Body of pancreas (tissue), 4 donors: ENCODE measurements at regions not wholly inside any gene's neighbourhood (a gene's known extent, or its start where the extent isn't known, plus 50 kb on each side); places are given as distances from the start of the nearest gene placed in this dataset.
"Not testable (repeated sequence)": the region's sequence is repeated elsewhere in the genome, so short reads cannot be mapped to it uniquely, and the experiment has no call there.

Source experiments
- ATAC-seq: fragments of 150-250 bp; one replicate; pipeline ENCODE4 v1.9.1; 2016
- DNase-seq, 4 donors: peaks; one replicate each; pipeline ENCODE4 v3.0.0-alpha.2; 2019
- H3K27ac ChIP-seq, 4 donors: fragments of 200-600 bp; sonication (generic); 1 replicate in 3 of 4; 2 replicates in 1 of 4; pipeline versions ENCODE4 v1.5.1 to v1.6.1; 2016 to 2019; ENCODE audit warnings: mild to moderate bottlenecking in 1 of 4, mixed read lengths in 1 of 4, moderate library complexity in 1 of 4
- H3K27me3 ChIP-seq, 2 donors: fragments of 200-600 bp; sonication (generic); one replicate each; pipeline ENCODE4 v1.6.0; 2016; ENCODE audit warnings: mild to moderate bottlenecking in 1 of 2
- H3K36me3 ChIP-seq, 2 donors: fragments of 200-600 bp; sonication (generic); replicated peaks in 1 of 2; 2 replicates each; pipeline ENCODE4 v1.5.1; 2016; ENCODE audit warnings: low read depth in 2 of 2; ENCODE audit not compliant: insufficient read depth in 1 of 2
- H3K4me1 ChIP-seq: fragments of 200-600 bp; sonication (generic); one replicate; pipeline ENCODE4 v1.6.0; 2016
- H3K4me3 ChIP-seq, 2 donors: fragments of 200-600 bp; sonication (generic); 1 replicate in 1 of 2; 2 replicates in 1 of 2; pipeline ENCODE4 v1.5.1; 2016 to 2019
- H3K9me3 ChIP-seq, 3 donors: fragments of 200-600 bp; sonication (generic); 1 replicate in 2 of 3; 2 replicates in 1 of 3; pipeline ENCODE4 v1.5.1; 2016
- WGBS, 2 donors: methylation state at CpG; one replicate each; pipeline ENCODE4 v1.1.5; 2017; 5-methylcytosine and 5-hydroxymethylcytosine counted together
- intact Hi-C: fragments of 100-400 bp; cut with DNase I; formaldehyde crosslinking; loops from one replicate; pipeline ENCODE4 v1.15.1; 2023

DNA sequence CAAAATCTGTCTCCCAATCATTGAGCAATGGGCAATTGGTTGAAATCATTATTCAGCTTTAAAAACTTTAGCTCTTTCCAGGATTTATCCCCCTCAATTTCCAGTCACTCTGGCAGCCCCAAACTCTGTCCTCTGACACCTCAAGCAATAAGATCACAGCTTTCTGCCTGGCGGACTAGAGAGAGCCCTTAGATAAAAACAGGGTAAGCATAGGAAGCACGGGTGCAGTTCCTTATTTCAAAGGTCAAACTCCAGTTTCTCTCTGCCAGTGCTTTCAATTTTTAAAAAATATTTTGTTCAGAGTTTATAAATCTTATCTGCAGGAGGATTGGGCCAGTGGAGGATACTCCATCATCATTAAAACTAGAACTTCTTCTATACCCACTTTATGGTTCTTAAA lies 200.8 kb upstream of the PLGLB2 start:
- intact Hi-C loops, ATAC-seq, H3K4me1 ChIP-seq, H3K9me3 ChIP-seq, DNase-seq, H3K27me3 ChIP-seq, H3K4me3 ChIP-seq, H3K27ac ChIP-seq, H3K36me3 ChIP-seq: not testable (repeated sequence)
- 59 to 69% methylated on average over 2 of the region's 2 CpGs for WGBS, 2 donors

DNA sequence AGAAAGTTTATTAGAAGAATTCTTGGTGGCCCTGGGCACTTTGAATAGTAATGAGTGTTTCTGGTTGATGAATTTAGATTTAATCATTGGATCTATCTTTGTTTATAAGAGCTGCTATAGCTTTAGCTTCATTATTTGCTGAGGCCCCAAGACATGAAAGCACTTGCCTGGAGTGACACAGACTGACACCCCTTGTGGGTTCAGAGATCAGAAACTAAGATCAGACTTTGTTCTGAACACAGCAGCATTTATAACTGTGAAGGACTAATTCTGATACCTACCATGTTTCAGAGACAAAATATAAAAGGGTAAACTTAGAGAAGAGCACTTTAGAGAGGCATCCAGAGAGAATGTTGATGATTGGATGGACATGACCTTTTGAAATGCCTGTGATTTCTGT lies 199.9 kb upstream of the PLGLB2 start:
- H3K9me3 ChIP-seq, H3K4me1 ChIP-seq, H3K27ac ChIP-seq, DNase-seq, H3K27me3 ChIP-seq, intact Hi-C loops, H3K36me3 ChIP-seq, ATAC-seq, H3K4me3 ChIP-seq: not testable (repeated sequence)

DNA sequence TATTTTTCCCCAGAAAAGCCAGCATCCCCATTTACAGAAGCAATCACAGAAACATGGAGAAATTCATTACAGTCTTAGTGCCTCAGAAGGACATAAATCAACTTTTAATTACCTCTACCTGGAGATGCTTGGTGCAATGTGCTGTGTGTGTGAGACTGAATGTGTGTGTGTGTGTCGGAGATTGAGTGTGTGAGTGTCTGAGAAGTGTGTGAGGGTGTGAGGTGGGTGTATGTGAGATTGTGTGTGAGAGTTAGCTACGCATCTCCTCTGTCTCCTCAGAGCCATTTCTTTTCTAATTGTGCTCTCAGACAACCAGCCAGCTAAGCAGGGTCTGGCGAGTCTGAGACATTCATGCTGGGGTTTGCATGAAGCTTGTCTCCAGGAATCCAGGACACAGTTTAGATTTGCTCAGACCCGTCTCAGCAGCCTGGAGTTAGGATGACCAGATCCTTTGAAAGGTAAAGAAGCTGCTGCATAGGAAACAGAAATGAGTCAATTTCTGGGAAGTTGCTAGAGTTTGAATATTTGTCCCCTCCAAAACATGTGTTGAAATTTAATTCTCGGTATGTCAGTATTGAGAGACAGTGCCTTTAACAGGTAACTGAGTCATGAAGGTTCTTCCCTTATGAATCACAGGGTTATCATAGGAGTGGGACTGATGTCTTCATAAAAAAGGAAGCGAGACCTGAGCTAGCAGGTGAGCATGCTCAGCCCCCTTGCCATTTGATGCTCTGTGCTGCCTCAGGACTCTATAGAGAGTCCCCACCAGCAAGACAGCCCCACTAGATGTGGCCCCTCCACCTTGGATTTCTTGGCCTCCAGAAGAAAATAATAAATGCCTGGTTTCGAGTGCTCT lies 199.0 kb upstream of the PLGLB2 start:
- intact Hi-C loops, H3K4me1 ChIP-seq, ATAC-seq, DNase-seq, H3K36me3 ChIP-seq, H3K9me3 ChIP-seq, H3K4me3 ChIP-seq, H3K27me3 ChIP-seq, H3K27ac ChIP-seq: not testable (repeated sequence)
- WGBS, 2 donors, result 89% methylated on average over 2 to 3 of the region's 7 CpGs

DNA sequence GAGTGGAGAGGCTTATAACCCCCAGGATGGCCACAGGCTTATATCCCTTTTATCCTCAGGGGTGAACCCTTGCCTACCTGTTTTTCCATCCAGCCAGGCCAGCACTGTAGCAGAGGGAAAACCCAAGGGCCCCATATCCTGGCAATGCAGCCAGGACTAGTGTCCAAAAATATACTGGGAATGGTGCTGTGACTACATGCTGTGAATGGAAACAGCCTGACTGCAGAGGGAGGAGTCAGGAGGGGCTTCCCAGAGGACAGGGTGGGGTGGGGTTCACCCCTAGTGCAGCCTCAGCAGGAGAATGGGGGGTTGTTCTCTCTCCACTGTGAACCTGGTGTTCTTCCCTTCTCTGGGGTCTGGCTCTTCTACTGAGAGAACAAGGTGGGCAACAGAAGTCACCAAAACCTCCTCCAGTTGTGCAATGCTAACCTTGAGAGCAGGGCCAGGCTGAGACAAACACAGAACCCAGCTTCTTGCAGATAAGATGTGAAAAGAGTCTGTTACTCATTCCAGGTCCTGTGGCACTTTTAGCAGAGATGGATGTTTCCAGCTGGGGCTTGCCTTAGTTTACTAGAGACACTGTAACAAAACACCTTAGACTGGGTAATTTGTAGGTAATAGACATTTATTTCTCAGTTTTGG lies 198.2 kb upstream of the PLGLB2 start:
- H3K27me3 ChIP-seq, H3K36me3 ChIP-seq, H3K27ac ChIP-seq, ATAC-seq, H3K4me3 ChIP-seq, H3K4me1 ChIP-seq, DNase-seq, intact Hi-C loops, H3K9me3 ChIP-seq: not testable (repeated sequence)

DNA sequence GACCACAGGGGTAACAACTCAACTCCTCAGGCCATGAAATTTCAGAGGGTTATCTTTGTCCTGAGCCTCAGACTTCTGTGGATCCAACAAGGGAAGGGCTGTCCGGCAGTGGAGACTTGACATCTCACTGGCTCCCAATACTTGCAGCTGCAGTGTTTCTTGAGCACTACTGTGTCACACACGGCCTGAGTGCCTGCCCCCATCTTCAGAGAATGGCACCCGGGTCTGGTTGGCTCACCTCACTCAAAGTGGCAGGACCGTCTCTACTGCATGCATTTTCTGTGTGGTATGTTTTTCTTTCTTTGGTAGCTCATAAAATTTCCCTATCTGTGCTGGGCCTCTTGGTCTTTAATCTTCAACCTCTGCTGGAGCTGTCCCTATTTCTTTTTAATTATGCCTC lies 193.2 kb upstream of the PLGLB2 start:
- intact Hi-C loops, DNase-seq, H3K36me3 ChIP-seq, H3K27me3 ChIP-seq, H3K4me3 ChIP-seq, H3K4me1 ChIP-seq, H3K27ac ChIP-seq, H3K9me3 ChIP-seq, ATAC-seq: not testable (repeated sequence)
- WGBS, 2 donors, result no CpG with 5 or more reads among the region's 4 CpGs

GRCh38 chr2:87555082-87555481 lies 192.8 kb upstream of the PLGLB2 start:
- ATAC-seq, H3K4me3 ChIP-seq, H3K36me3 ChIP-seq, H3K27me3 ChIP-seq, H3K4me1 ChIP-seq, DNase-seq, intact Hi-C loops, H3K27ac ChIP-seq, H3K9me3 ChIP-seq: not testable (repeated sequence)
- no CpG with 5 or more reads among the region's 4 CpGs for WGBS, 2 donors

DNA sequence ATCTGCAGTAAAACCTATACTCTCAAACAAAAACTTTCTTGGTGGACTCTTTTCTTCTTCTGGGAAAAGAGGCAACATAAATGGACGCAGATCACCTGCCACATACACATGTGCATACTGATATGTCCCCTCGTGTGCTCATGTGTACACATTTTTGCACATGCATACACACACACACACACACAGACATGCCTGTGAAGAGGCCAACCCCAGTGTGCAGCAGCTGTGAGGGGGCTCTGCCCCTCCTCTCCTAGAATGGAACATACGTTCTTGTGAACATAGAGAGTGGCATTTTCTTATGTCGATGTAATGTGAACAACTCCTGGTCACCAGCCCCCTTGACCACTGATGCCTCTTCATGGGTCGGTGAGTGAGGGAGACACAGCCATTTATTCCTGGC lies 188.9 kb upstream of the PLGLB2 start:
- H3K9me3 ChIP-seq, ATAC-seq, H3K27me3 ChIP-seq, DNase-seq, H3K27ac ChIP-seq, H3K36me3 ChIP-seq, intact Hi-C loops, H3K4me1 ChIP-seq, H3K4me3 ChIP-seq: not testable (repeated sequence)
- WGBS, 2 donors, result 76% methylated on average over 3 of the region's 5 CpGs; no CpG with 5 or more reads in 1 of the 2 donors

GRCh38 chr2:87559735-87560134 lies 188.2 kb upstream of the PLGLB2 start:
- 83 to 92% methylated on average over 1 of the region's 2 CpGs for WGBS, 2 donors
- ATAC-seq, H3K27me3 ChIP-seq, intact Hi-C loops, H3K4me1 ChIP-seq, H3K4me3 ChIP-seq, H3K36me3 ChIP-seq, H3K9me3 ChIP-seq, DNase-seq, H3K27ac ChIP-seq: not testable (repeated sequence)

- H3K27me3 ChIP-seq, H3K36me3 ChIP-seq, H3K4me1 ChIP-seq, ATAC-seq, intact Hi-C loops, H3K9me3 ChIP-seq, H3K27ac ChIP-seq, DNase-seq, H3K4me3 ChIP-seq: not testable (repeated sequence)
- WGBS, 2 donors, result 84 to 92% methylated on average over 1 of the region's 3 CpGs
Observed at GRCh38 chr2:87565116-87565515, 182.8 kb upstream of the PLGLB2 start.

DNA sequence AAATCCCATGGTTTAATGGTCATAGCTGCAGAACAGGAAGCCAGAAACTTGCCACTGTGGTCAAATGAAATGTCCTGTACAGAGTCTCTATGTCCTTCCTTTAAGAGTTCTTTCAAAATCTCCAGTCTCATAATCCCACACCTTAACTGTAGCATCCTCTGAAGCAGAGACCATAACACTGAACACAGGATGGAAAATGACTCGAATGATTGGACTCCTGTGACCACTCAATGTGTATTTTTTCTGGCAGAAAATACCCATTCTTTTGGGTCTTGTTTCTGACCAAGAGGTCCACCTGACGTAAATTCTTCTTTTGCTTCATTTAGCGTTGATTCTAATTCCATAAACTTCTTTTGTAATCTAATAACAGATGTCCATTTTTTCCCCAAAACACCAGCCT lies 181.4 kb upstream of the PLGLB2 start:
- H3K9me3 ChIP-seq, H3K27ac ChIP-seq, H3K36me3 ChIP-seq, DNase-seq, intact Hi-C loops, H3K27me3 ChIP-seq, H3K4me1 ChIP-seq, ATAC-seq, H3K4me3 ChIP-seq: not testable (repeated sequence)
- 74 to 76% methylated on average over 3 of the region's 3 CpGs for WGBS, 2 donors

GRCh38 chr2:87567093-87567492 lies 180.8 kb upstream of the PLGLB2 start:
- H3K9me3 ChIP-seq, DNase-seq, H3K36me3 ChIP-seq, H3K27ac ChIP-seq, H3K27me3 ChIP-seq, H3K4me3 ChIP-seq, ATAC-seq, H3K4me1 ChIP-seq, intact Hi-C loops: not testable (repeated sequence)
- 79 to 90% methylated on average over 8 to 10 of the region's 11 CpGs for whole genome bisulfite sequencing, 2 donors

DNA sequence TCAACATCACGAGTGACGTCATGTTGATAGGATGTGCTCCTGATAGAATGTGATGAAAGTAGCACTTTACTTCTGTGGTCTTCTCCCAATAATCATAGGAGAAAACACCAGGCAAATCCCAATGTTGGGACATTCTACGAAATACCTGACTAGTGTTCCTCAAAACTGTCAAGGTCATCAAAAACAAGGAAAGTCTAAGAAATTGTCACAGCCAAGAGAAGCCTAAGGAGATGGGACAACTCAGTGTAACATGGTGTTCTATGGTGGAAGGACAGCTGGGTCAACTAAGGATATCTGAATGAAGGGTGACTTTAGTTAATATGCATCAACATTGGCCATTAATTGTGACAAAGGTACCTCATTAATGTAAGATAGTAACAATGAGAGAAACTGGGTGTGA lies 180.0 kb upstream of the PLGLB2 start:
- WGBS, 2 donors, result 67 to 93% methylated on average over 2 to 3 of the region's 3 CpGs
- intact Hi-C loops, H3K36me3 ChIP-seq, H3K4me1 ChIP-seq, H3K9me3 ChIP-seq, ATAC-seq, DNase-seq, H3K27me3 ChIP-seq, H3K4me3 ChIP-seq, H3K27ac ChIP-seq: not testable (repeated sequence)
